ENCODE measurements at regions not wholly inside any gene's neighbourhood (a gene's known extent, or its start where the extent isn't known, plus 50 kb on each side); places are given as distances from the start of the nearest gene placed in this dataset.

DNA sequence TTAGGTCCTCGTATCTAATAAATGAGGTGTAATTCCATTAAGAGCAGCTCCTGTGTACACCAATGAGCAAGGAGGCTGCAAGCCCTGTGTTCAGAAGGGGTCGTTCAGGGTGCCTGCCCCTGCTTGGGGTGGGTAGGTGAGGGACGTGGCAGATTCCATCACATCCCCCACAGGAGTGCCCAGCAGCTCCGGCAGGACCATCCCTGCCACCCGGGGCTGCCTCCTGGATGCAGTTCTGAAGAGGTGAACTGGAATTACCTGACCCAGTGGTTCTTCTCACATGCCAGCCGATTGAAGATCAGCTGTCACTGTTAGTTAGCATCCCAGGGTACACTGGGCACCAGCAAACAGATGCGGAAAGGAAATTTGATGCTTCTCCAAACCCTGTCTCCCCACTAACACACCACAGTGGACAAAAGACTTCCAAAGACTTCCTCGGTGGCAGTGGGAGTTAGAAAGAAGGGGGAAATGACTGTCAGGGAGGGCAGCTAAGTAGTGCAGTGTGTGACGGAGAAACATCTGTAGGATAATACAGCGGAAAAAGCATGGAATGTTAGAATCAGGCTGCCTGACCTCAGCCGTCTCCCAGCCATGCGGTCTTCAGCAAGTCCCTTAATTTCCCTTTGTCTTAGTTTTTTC is 313.6 kb upstream of the ZMIZ1 start:
- no peaks in the 10 kb centered on the region for H3K79me2 ChIP-seq (ENCODE audit: control insufficient read depth, insufficient read depth, low read length)
- H3K27me3 ChIP-seq (ENCODE audit: insufficient read depth, low read length, poor library complexity) = no peaks in the 10 kb centered on the region
- H3K9ac ChIP-seq (ENCODE audit: low read length) = no peak overlapping the region
- H3K36me3 ChIP-seq (ENCODE audit: control insufficient read depth, insufficient read depth, low read length) = no peaks in the 10 kb centered on the region
- no peak overlapping the region for H3K27ac ChIP-seq (ENCODE audit: low read depth, low read length)
- H3K23ac ChIP-seq (ENCODE audit: low read length) = peak overlapping the region; percentile 24
- no peak overlapping the region for H3K4me2 ChIP-seq (ENCODE audit: low read length)
- H2BK15ac ChIP-seq (replicated peaks; ENCODE audit: low read depth) = no peak overlapping the region
- no CpG with 5 or more reads among the region's 12 CpGs for WGBS (ENCODE audit: extremely low coverage, insufficient coverage, low lambda C conversion rate)
- no peak overlapping the region for H4K8ac ChIP-seq (ENCODE audit: low read depth, low read length)
- no peak overlapping the region for H4K5ac ChIP-seq (ENCODE audit: low read length)
- H3K56ac ChIP-seq (ENCODE audit: low read length) = no peak overlapping the region
- no peak overlapping the region for H3K4me3 ChIP-seq (ENCODE audit: low read length)
- no peak overlapping the region for H2AK5ac ChIP-seq (ENCODE audit: low read length)
- H2BK120ac ChIP-seq (ENCODE audit: low read depth, low read length) = no peak overlapping the region
- H3K4me1 ChIP-seq (ENCODE audit: control insufficient read depth, low read depth, low read length) = no peaks in the 10 kb centered on the region
- H3K79me1 ChIP-seq (ENCODE audit: low read length) = no peaks in the 10 kb centered on the region
- H3K18ac ChIP-seq (ENCODE audit: low read length) = no peak overlapping the region
- DNase-seq = no peak
- H3K4ac ChIP-seq (ENCODE audit: low read depth, low read length) = no peak overlapping the region
- H2BK5ac ChIP-seq (ENCODE audit: low read length) = no peak overlapping the region

DNA sequence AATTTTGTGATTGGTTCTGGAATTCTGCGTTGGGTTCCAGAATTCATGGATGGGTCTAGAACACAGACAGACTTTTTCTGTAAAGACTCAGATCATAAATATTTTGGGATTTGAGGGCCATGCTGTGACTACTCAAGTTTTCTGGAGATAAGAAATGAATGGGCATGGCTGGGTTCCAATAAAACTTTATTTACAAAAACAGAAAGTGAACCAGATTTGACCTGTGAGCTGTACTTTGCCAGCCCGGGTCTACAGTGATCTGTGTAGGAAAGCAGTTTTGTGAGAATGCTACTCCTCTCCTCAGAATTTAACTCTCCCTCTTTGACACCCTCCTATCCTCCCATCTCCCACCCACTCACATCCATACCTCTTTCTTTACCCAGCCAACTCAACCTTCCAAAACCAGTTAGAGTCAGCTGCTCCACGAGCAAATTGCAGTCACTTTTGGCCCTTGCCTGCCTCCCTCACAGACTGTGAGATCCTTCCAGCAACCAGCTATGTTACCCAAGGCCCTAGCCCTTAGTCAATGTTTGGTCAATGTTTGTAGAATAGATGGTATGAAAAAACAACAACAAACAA is 312.8 kb upstream of the ZMIZ1 start:
- Histone ChIP-seq H3K4me2 (ENCODE audit: low read length) (no peak overlapping the region), H3K23ac (ENCODE audit: low read length) (no peak overlapping the region), H3K27ac (ENCODE audit: low read depth, low read length) (no peak overlapping the region), H3K4me3 (ENCODE audit: low read length) (no peak overlapping the region), H3K79me2 (ENCODE audit: control insufficient read depth, insufficient read depth, low read length) (no peaks in the 10 kb centered on the region), H3K27me3 (ENCODE audit: insufficient read depth, low read length, poor library complexity) (no peaks in the 10 kb centered on the region), H3K36me3 (ENCODE audit: control insufficient read depth, insufficient read depth, low read length) (no peaks in the 10 kb centered on the region), H2BK5ac (ENCODE audit: low read length) (no peak overlapping the region), H4K5ac (ENCODE audit: low read length) (no peak overlapping the region), H2BK120ac (ENCODE audit: low read depth, low read length) (no peak overlapping the region), H2BK15ac (replicated peaks; ENCODE audit: low read depth) (no peak overlapping the region), H4K8ac (ENCODE audit: low read depth, low read length) (no peak overlapping the region), H3K9ac (ENCODE audit: low read length) (no peak overlapping the region), H3K18ac (ENCODE audit: low read length) (no peak overlapping the region), H3K79me1 (ENCODE audit: low read length) (no peaks in the 10 kb centered on the region), H3K4me1 (ENCODE audit: control insufficient read depth, low read depth, low read length) (no peaks in the 10 kb centered on the region), H3K4ac (ENCODE audit: low read depth, low read length) (no peak overlapping the region), H3K56ac (ENCODE audit: low read length) (no peak overlapping the region), H2AK5ac (ENCODE audit: low read length) (no peak overlapping the region)
- no peak for DNase-seq
- no CpG with 5 or more reads among the region's 3 CpGs for WGBS (ENCODE audit: extremely low coverage, insufficient coverage, low lambda C conversion rate)

DNA sequence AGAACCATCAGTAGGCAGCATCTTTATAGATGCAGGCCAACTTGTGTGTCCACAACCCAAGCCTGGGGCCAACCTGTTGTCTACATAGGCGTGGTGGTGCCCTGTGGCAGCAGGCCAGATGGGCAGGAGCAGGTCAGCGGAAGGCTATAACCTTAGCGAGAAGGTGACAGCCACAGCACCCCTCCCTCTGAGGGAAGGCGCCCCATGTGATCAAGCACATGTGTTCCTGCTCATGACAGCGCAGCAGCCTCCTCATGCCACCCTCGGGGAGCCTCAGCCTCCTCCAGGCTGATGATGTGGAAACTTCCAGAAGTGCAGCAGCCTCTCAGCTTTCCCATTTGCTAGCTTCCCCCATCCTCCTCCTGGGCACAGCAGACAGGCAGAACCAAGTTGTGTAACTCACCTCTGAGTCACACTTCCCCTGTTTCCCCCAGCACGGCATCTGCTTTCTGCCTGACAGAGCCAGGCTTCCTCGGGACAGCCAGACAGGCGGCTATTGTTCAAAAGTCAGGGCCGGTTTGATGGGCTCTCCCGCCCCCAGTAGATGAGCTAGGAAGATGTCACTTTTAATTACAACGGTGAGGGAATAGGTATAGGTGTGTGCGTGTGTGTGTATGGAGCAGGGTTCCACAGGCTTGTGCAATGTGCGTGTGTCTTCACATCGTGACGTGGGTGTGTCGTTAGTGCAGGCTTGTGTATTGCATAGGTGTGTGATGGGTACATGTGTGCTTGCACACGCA is 312.0 kb upstream of the ZMIZ1 start:
- Histone ChIP-seq H4K8ac (ENCODE audit: low read depth, low read length) (no peak overlapping the region), H3K79me2 (ENCODE audit: control insufficient read depth, insufficient read depth, low read length) (no peaks in the 10 kb centered on the region), H2BK15ac (replicated peaks; ENCODE audit: low read depth) (no peak overlapping the region), H3K23ac (ENCODE audit: low read length) (no peak overlapping the region), H4K5ac (ENCODE audit: low read length) (no peak overlapping the region), H3K4ac (ENCODE audit: low read depth, low read length) (no peak overlapping the region), H3K27me3 (ENCODE audit: insufficient read depth, low read length, poor library complexity) (no peaks in the 10 kb centered on the region), H3K79me1 (ENCODE audit: low read length) (no peaks in the 10 kb centered on the region), H3K4me3 (ENCODE audit: low read length) (no peak overlapping the region), H2BK120ac (ENCODE audit: low read depth, low read length) (no peak overlapping the region), H3K36me3 (ENCODE audit: control insufficient read depth, insufficient read depth, low read length) (no peaks in the 10 kb centered on the region), H3K27ac (ENCODE audit: low read depth, low read length) (no peak overlapping the region), H3K4me1 (ENCODE audit: control insufficient read depth, low read depth, low read length) (no peaks in the 10 kb centered on the region), H3K4me2 (ENCODE audit: low read length) (no peak overlapping the region), H2AK5ac (ENCODE audit: low read length) (no peak overlapping the region), H3K18ac (ENCODE audit: low read length) (no peak overlapping the region), H3K56ac (ENCODE audit: low read length) (no peak overlapping the region), H3K9ac (ENCODE audit: low read length) (no peak overlapping the region), H2BK5ac (ENCODE audit: low read length) (no peak overlapping the region)
- DNase-seq = peak; percentile 84
- no CpG with 5 or more reads among the region's 18 CpGs for WGBS (ENCODE audit: extremely low coverage, insufficient coverage, low lambda C conversion rate)

DNA sequence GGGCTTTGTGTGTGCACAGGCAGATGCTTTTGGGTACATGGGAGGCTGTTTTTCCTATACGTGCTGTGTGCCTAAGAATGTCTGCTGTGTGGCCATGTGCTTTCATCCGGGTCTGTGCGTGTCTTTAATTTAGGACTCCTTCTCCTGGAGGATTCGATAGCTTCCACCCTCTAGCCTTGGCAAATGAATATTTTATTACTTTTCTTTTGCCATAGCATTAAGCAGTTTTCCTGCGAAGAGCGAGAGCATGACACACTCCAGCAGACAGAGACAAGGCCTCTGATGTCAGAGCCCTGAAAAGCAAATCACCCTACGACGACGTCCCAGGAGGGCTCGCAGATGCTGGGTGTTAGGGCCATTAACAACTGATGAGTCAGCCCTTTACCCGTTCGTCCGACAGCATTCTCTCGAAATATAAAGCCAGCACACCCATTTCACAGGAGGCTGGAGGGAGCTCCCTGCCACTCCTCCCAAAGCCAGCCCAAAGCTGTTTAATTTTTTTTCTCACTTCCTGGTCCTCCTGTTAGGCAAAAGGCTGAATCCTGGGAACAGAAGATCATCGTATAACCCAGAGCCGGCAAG is 311.3 kb upstream of the ZMIZ1 start:
- no peak overlapping the region for H3K4me3 ChIP-seq (ENCODE audit: low read length)
- H2BK5ac ChIP-seq (ENCODE audit: low read length) = no peak overlapping the region
- no peak overlapping the region for H4K5ac ChIP-seq (ENCODE audit: low read length)
- H3K27me3 ChIP-seq (ENCODE audit: insufficient read depth, low read length, poor library complexity) = no peaks in the 10 kb centered on the region
- H3K23ac ChIP-seq (ENCODE audit: low read length) = no peak overlapping the region
- no peaks in the 10 kb centered on the region for H3K79me1 ChIP-seq (ENCODE audit: low read length)
- H3K4me1 ChIP-seq (ENCODE audit: control insufficient read depth, low read depth, low read length) = no peaks in the 10 kb centered on the region
- no peak overlapping the region for H4K8ac ChIP-seq (ENCODE audit: low read depth, low read length)
- H2AK5ac ChIP-seq (ENCODE audit: low read length) = no peak overlapping the region
- WGBS (ENCODE audit: extremely low coverage, insufficient coverage, low lambda C conversion rate) = no CpG with 5 or more reads among the region's 16 CpGs
- no peak overlapping the region for H3K56ac ChIP-seq (ENCODE audit: low read length)
- H3K9ac ChIP-seq (ENCODE audit: low read length) = no peak overlapping the region
- peak; percentile 54 for DNase-seq
- H3K4ac ChIP-seq (ENCODE audit: low read depth, low read length) = no peak overlapping the region
- no peak overlapping the region for H2BK120ac ChIP-seq (ENCODE audit: low read depth, low read length)
- no peak overlapping the region for H2BK15ac ChIP-seq (replicated peaks; ENCODE audit: low read depth)
- no peaks in the 10 kb centered on the region for H3K36me3 ChIP-seq (ENCODE audit: control insufficient read depth, insufficient read depth, low read length)
- no peak overlapping the region for H3K4me2 ChIP-seq (ENCODE audit: low read length)
- no peak overlapping the region for H3K27ac ChIP-seq (ENCODE audit: low read depth, low read length)
- no peaks in the 10 kb centered on the region for H3K79me2 ChIP-seq (ENCODE audit: control insufficient read depth, insufficient read depth, low read length)
- no peak overlapping the region for H3K18ac ChIP-seq (ENCODE audit: low read length)

DNA sequence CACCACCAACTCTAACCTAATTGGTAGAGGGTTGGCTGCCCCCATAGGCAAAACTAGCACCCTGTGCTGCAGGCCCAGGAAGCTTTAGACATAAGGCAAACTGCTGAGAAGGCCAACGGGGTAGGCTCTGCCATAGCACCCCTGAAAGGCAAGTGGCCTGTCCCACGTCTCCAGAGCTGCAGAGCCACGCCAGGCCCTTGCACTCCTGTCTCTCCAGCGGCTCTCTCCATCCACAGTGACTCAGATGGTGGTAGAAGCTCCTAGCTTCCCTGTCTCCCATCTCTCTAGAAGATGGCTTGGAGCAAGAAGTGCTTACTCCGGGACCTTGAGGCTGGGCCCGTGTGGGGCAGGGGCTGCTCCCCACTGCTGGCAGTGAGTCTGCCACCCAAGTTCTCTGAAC is 310.6 kb upstream of the ZMIZ1 start:
- no peaks in the 10 kb centered on the region for H3K36me3 ChIP-seq (ENCODE audit: control insufficient read depth, insufficient read depth, low read length)
- H3K79me1 ChIP-seq (ENCODE audit: low read length) = no peaks in the 10 kb centered on the region
- no peak overlapping the region for H3K4ac ChIP-seq (ENCODE audit: low read depth, low read length)
- H3K18ac ChIP-seq (ENCODE audit: low read length) = no peak overlapping the region
- no CpG with 5 or more reads among the region's 6 CpGs for WGBS (ENCODE audit: extremely low coverage, insufficient coverage, low lambda C conversion rate)
- H4K8ac ChIP-seq (ENCODE audit: low read depth, low read length) = no peak overlapping the region
- H3K4me1 ChIP-seq (ENCODE audit: control insufficient read depth, low read depth, low read length) = peaks cover 3% of the 10 kb centered on the region
- H2BK5ac ChIP-seq (ENCODE audit: low read length) = no peak overlapping the region
- H3K56ac ChIP-seq (ENCODE audit: low read length) = no peak overlapping the region
- no peak overlapping the region for H3K4me2 ChIP-seq (ENCODE audit: low read length)
- no peak overlapping the region for H2BK15ac ChIP-seq (replicated peaks; ENCODE audit: low read depth)
- H3K23ac ChIP-seq (ENCODE audit: low read length) = no peak overlapping the region
- no peak overlapping the region for H3K27ac ChIP-seq (ENCODE audit: low read depth, low read length)
- no peak overlapping the region for H3K4me3 ChIP-seq (ENCODE audit: low read length)
- H3K9ac ChIP-seq (ENCODE audit: low read length) = no peak overlapping the region
- no peaks in the 10 kb centered on the region for H3K79me2 ChIP-seq (ENCODE audit: control insufficient read depth, insufficient read depth, low read length)
- DNase-seq = no peak
- H2AK5ac ChIP-seq (ENCODE audit: low read length) = no peak overlapping the region
- no peak overlapping the region for H4K5ac ChIP-seq (ENCODE audit: low read length)
- H3K27me3 ChIP-seq (ENCODE audit: insufficient read depth, low read length, poor library complexity) = no peaks in the 10 kb centered on the region
- no peak overlapping the region for H2BK120ac ChIP-seq (ENCODE audit: low read depth, low read length)

Measured in mesendoderm (in vitro differentiated cells).